HG03196 (cell line): ENCODE measurements at regions not wholly inside any gene's neighbourhood (a gene's known extent, or its start where the extent isn't known, plus 50 kb on each side); places are given as distances from the start of the nearest gene placed in this dataset.

ENCODE experiments used
- ATAC-seq: cut with Tn5 transposase; IDR thresholded peaks from one replicate; pipeline ENCODE4 v1.9.1; 2021; ENCODE audit not compliant: unreplicated experiment

DNA sequence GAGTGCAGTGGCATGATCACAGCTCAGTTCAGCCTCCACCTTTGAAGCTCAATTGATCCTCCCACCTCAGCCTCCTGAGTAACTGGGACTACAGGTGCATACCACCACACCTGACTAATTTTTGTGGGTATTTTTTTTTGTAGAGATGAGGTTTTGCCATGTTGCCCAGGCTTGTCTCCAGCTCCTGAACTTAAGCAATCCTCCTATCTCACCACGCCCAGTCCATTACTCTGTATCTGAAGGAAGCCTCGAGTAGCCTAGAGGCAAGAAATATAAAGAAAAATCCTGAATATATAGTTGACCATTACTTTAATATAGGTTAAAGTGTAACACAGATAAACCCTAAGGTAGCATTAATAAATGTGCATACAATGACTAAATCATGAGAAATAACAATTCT, 686.8 kb upstream of the PIK3C3 start:
- no peak for ATAC-seq

GRCh38 chr18:41266616-41267015, 688.4 kb upstream of the PIK3C3 start:
- no peak for ATAC-seq

- no peak for ATAC-seq
These were observed 688.8 kb upstream of the PIK3C3 start for GRCh38 chr18:41266204-41266603.

GRCh38 chr18:41265047-41265446, 690.0 kb upstream of the PIK3C3 start:
- ATAC-seq, result no peak

- ATAC-seq, result no peak
These were observed 691.1 kb upstream of the PIK3C3 start for GRCh38 chr18:41263956-41264355.

- no peak for ATAC-seq
These were observed 692.3 kb upstream of the PIK3C3 start for GRCh38 chr18:41262688-41263087.

DNA sequence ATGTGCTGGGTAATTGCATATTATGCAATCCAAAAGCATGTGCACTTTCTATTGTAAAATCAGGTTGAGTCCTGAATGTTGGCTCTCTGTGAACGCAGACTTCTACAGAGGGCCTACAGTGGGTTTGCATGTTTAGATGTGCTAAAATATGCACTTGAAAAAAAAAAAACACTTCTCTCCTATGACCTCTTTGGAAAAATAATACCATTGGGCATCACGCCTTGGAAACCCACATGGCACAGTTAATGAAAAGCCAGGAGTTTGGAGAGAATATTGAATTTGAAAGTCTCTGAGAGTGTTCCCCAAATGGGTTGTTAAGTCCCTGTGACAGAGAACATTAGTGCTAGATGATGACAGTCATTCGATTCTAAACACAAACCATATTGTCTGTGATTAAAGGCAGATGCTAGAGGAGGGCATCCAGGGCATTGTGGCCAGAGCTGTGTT, 710.4 kb upstream of the PIK3C3 start:
- ATAC-seq, result no peak

GRCh38 chr18:41237317-41237716, 717.7 kb upstream of the PIK3C3 start:
- ATAC-seq, result no peak

DNA sequence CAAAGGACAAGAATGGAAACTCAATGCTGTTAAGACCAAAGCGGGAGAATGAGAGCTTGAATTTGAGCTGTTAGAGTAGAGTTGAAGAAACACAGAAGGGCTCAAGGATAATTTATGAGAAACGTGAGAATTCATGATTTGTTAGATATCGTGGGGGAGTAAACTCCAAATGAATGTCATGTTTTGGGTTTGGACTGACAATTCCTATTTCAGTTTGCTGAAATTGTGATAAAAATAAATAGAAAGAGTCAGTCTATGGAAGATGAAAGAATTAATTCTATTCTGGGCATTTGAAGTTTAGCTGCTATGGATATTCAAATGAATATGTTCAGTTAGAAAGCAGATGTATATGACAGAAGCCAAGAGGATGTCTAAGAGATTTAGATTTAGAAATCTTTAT, 723.4 kb upstream of the PIK3C3 start:
- no peak for ATAC-seq

GRCh38 chr18:41227993-41228392, 727.0 kb upstream of the PIK3C3 start:
- ATAC-seq, result no peak

GRCh38 chr18:41226911-41227310, 728.1 kb upstream of the PIK3C3 start:
- ATAC-seq, result no peak

DNA sequence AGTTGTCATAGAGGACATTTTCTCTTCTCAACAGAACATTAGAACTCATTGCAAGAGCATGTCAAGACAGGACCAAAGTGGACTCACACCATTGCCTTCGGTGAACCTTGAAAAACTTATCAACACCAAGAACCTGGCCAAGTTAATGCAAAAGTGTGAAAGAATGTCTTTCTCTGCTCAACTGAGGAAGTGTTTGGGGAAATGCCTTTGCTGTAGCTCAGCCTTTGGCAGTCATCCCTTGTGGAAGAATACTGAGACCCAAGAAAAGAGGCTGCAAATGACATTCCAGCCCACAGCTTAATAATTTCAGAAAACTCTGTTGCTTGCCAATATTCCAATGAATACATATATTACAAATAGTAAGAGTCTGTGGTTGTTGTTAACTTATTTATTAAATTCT, 728.8 kb upstream of the PIK3C3 start:
- no peak for ATAC-seq

DNA sequence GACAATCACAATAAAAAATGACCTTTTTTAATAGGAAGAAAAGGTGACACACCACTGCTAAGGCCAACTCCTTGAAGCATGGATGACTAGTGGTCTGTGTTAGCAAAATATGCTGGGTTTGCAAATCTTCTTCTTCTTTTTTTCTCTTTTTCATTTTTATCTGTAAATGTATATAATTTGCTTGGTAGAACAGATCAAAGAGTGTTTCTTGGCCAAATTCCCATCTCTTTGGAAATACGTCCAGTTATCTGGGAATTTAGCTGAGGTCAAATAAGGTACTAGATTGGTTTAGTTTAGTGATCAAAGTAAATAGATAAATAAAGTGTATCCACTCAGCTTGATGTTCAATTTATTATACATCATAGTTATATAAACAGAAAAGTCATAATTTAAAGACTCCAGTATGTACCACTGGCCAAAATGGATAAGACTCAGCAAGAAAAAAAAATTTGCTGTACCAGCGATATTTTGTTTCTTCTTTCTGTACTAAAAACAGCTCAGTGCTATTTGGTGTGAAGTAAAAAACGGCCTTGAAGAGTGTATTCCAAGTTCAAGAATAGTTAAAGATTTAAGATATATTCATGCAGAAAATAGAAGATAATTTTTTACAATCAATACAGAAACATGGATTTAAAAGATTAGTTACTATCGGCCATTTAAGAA, 738.6 kb upstream of the PIK3C3 start:
- no peak for ATAC-seq

- ATAC-seq, result no peak
These were observed 747.3 kb upstream of the PIK3C3 start for GRCh38 chr18:41207706-41208105.

- ATAC-seq, result no peak
These were observed 748.6 kb upstream of the PIK3C3 start for GRCh38 chr18:41206341-41206830.

GRCh38 chr18:41199212-41199611, 755.8 kb upstream of the PIK3C3 start:
- ATAC-seq, result no peak

DNA sequence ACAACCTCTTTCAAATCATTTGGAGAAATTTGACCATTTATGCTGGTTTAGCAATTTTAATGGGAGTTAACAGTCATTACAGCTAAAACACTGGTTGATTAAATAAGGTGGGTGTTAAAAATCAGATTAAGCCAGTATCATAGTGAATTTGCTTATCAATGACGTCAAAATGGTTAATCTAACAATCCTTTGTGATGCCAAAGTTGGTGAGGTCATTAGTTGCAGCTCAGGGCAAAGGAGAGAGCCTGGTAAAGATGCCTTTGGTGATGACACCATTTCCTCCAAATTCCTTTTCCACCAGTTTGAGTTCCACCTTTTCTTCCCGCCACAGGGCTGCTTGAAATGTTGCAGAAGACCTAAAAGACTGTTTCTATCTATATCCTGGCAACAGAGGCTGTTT, 757.1 kb upstream of the PIK3C3 start:
- no peak for ATAC-seq

DNA sequence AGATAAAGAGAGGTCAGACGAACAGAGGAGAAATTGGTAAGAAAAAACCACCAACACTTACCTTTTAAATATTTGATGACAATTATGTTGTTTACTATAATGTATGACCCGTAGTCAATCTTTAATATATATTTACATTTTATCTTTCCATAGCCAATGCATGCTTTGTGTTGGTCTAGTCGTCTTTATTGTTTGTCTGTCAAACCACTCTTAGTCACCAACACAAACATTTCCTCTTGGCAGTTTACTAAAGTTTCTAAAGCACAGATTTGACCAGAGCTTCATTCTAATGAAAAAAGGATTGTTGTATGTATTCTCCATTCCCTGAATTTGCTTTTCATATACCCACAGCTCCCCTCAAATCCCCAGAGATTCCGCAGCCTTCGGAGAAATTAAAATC, 784.7 kb upstream of the PIK3C3 start:
- ATAC-seq, result no peak

DNA sequence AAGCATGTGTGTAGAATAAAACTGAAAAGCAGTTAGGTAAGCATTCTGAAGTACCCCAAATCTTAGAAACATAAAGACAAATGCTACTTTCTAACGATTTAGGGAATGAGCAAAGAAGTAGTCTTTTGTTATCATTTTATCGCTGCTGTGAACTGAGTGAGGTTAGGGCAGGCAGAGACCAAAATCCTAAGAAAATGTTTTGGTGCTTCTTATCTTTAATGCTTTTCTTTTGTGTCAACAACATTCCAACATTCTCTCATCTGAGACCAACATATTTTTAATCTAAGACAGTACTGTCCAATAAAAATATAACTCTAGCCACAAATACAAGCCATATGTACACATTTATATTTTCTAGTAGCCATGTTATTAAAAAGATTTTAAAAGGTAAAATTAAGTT, 789.4 kb upstream of the PIK3C3 start:
- no peak for ATAC-seq

- ATAC-seq, result no peak
These were observed 792.3 kb upstream of the PIK3C3 start for GRCh38 chr18:41162781-41163180.

- ATAC-seq, result no peak
These were observed 792.8 kb upstream of the PIK3C3 start for GRCh38 chr18:41162191-41162590.

GRCh38 chr18:41155910-41156851, 798.9 kb upstream of the PIK3C3 start:
- no peak for ATAC-seq
